ENCODE measurements at regions not wholly inside any gene's neighbourhood (a gene's known extent, or its start where the extent isn't known, plus 50 kb on each side); places are given as distances from the start of the nearest gene placed in this dataset.

DNA sequence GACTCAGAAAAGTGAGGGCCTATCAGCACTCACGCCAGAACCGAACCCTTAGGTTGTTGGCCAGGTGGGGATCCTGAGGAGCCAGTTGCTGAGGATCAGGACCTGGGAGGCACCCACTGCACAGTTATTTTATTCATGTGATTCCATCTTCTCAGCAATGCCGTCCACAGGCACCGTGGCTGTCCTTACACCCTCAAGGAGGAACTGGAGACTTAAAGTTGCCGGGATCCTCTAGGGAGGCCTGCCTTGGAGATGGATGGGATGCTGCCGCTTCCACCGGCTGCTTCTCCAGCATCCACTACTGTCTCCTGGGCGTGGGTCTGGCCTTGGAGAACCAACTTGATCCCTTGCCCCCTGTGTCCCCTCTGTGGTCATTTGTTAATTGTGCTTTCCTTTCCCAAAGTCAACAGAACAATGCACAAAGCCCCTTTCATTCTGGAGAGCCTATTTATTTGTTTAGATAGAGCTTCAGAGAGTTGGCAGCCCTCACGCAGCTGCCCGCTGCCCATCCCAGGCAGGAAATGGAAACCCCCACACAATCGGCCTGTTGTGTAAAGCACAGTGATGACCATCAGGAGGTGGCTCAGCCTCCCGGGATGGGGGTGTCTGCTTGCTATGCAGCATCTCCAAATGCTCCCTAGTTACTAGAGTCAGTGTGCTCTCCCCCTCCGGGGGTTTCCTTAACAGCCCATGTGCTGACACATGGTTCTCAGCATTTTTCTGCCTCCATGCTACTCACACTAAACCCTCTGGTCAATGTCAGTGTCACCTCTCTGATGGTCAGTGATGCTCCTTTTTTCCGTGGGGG lies 52.9 kb upstream of the IGFBP3 start:
- DNase-seq, result no peak

DNA sequence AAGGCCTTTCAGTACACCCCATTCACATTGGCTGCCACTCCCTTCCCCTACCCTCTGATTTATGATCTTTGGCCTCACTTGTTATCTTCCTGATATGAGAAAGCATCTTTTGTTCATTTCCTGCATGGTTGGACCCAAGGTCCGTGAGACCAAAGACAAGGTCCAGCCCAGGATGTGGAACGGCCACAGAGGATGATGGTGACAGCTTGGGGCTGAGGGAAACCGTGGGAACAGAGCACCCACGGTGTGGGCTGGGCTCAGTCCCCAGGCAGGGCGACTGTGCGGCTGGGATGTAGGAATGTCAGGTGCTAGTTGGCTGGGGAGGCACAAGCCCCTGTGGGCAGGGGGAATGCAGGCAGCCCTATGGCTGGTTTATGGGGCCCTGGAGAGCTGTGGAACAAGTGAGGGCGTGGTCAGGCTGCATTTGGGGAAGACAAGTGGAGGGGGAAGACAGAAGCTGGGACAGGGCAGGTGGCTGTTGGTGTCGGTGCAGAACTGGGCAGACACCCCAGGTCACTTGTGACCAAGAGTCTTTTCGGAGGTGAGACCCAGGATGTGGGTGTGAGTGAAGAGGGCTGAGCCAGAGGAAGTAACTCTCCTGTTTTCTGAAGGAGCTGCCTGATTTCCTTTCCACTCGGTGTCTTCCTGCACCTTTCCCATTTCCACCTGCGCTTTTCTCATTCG lies 51.7 kb upstream of the IGFBP3 start:
- DNase-seq, result no peak

DNA sequence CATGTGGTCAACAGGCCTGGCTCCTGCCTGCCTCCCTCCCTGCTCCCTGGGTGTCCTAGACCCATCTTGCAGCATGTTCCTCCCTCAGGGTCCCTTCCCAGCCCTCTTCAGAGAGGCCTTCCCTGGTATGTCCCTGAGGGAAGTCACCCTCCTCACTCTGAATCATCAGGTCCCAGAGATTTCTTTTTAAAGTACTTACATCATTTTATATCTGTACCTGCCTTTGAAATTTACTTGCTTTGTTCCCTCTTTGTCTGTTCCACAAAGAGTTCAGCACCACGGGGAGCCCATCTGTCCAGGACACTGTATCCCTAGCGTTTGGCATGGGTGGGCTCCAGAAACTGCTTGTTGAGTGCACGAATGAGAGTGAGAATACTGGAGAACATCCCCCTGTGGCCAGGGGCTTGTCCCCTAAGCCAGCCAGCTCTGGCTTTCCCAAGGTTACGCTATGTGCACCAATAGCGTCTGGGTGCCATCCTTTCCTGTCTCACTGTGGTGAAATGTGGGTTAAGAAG lies 50.6 kb upstream of the IGFBP3 start:
- no peak for DNase-seq

DNA sequence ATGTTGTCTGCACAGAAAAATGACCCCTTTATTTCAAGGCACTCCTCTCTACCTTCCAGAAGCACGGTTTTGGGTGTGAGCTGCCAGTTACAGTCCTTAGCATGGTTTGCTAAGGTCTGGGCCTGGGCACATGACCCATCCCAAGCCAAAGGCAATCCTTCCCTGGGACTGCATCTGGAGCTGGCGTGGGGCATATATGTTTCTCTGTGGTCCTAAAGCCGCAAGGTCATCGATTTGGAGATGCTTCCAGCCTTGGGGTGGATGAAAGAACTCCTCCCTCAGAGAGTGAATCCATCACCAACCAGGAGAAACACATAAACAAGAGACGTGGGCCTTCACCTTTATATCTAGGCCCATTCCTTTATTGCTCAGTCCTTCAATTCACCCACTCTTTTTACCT lies 50.1 kb upstream of the IGFBP3 start:
- DNase-seq, result no peak

All from cerebellar nuclear complex (tissue), 1 donor.